ENCODE measurements at regions not wholly inside any gene's neighbourhood (a gene's known extent, or its start where the extent isn't known, plus 50 kb on each side); places are given as distances from the start of the nearest gene placed in this dataset.

DNA sequence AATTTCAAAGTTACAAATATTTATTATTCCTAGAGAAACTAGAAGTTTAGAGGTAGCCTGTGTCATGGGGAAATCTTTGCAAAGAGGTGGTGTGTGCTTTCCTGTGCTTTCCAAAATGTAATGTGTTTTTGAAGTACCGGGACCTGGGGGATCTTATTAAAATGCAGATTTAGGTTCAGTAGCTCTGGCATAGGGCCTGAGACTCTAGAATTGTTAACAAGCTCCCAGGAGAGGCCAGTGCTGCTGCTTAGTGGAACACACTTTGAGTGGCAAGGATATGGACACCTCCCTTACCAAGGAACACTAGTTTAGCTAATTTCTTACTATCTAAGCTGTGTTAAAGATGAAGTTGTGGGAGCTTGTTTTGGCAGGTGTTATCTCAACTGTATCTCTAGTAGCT is 428.9 kb downstream of the VGLL3 start:
- POLR2A ChIA-PET: no interaction called here
- Histone ChIP-seq H3K36me3 (ENCODE audit: control insufficient read depth, insufficient read depth, low read length) (no peaks in the 10 kb centered on the region), H3K27me3 (ENCODE audit: control insufficient read depth, insufficient read depth, low read length) (no peaks in the 10 kb centered on the region; the same call in 1 of the 2 replicates), H3K4me3 (ENCODE audit: low read depth, low read length) (no peak overlapping the region)
- TF ChIP-seq, protein P1, sequence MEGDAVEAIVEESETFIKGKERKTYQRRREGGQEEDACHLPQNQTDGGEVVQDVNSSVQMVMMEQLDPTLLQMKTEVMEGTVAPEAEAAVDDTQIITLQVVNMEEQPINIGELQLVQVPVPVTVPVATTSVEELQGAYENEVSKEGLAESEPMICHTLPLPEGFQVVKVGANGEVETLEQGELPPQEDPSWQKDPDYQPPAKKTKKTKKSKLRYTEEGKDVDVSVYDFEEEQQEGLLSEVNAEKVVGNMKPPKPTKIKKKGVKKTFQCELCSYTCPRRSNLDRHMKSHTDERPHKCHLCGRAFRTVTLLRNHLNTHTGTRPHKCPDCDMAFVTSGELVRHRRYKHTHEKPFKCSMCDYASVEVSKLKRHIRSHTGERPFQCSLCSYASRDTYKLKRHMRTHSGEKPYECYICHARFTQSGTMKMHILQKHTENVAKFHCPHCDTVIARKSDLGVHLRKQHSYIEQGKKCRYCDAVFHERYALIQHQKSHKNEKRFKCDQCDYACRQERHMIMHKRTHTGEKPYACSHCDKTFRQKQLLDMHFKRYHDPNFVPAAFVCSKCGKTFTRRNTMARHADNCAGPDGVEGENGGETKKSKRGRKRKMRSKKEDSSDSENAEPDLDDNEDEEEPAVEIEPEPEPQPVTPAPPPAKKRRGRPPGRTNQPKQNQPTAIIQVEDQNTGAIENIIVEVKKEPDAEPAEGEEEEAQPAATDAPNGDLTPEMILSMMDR (IDR thresholded peaks at IDR 0.05; ENCODE audit: insufficient read depth, low read depth, low read length): no peak
- CTCF ChIA-PET: interaction anchor here (1.1 to 1.5 kb wide), 4 partner anchors 16 to 742 kb away, joined by 3 to 4 read pairs (median 3); no protein-coding TSS in a partner anchor
- DNase-seq (ENCODE audit: low read depth): no peak

- no peaks in the 10 kb centered on the region for H3K36me3 ChIP-seq (ENCODE audit: control insufficient read depth, insufficient read depth, low read length)
- no peak overlapping the region for H3K4me3 ChIP-seq (ENCODE audit: low read depth, low read length)
- TF ChIP-seq, protein P1 (IDR thresholded peaks at IDR 0.05; ENCODE audit: insufficient read depth, low read depth, low read length): no peak
- ChIA-PET CTCF (no interaction called here), POLR2A (no interaction called here)
- no peak for DNase-seq (ENCODE audit: low read depth)
- no peaks in the 10 kb centered on the region; the same call in 1 of the 2 replicates for H3K27me3 ChIP-seq (ENCODE audit: control insufficient read depth, insufficient read depth, low read length)
Observed at GRCh38 chr3:86561215-86561614, 429.7 kb downstream of the VGLL3 start.

DNA sequence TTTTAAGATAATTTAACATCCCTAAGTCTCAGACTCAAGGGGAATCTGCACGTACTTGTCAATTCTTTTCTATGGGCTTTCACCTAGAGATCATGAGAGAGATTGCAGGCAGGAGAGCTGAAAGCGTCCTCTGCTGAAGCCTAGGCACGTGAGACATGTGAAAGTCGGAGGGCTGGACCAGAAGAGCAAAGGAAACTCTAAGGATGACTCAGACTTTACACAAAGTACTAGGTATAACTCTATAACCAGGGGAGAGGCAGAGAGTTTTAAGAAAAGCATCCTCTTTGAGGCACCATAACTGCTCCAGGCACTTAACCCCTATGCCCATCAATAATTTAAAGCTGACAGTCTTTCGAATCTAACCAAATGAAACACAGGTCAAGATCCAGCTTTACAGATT is 436.6 kb downstream of the VGLL3 start:
- CTCF ChIA-PET: interaction anchor here (1.0 to 1.3 kb wide), 2 partner anchors 9 to 10 kb away, joined by 3 read pairs; no protein-coding TSS in a partner anchor
- no peaks in the 10 kb centered on the region for H3K36me3 ChIP-seq (ENCODE audit: control insufficient read depth, insufficient read depth, low read length)
- POLR2A ChIA-PET: no interaction called here

DNA sequence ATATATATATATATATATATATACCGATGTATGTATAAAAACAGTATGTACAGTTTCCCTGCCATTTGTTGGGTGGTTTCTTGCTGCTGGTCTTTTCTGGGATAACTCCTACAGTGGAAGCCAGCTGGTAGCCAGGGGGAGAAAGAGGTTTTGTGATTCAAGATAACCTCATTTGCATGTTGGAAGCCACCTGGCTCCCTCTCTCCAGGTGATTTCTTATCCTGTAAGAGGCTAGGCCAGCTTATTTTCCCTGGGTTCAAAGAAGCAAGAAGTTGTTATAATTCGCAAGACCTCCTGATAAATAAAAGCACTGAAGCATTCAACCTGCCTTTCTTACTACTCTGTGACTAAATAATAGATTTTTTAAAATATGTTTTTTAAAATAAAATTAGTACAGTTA is 443.3 kb downstream of the VGLL3 start:
- no peak for DNase-seq (ENCODE audit: low read depth)
- ChIA-PET POLR2A (no interaction called here), CTCF (no interaction called here)
- no peaks in the 10 kb centered on the region for H3K27me3 ChIP-seq (ENCODE audit: control insufficient read depth, insufficient read depth, low read length)
- H3K4me3 ChIP-seq (ENCODE audit: low read depth, low read length): no peak overlapping the region
- H3K36me3 ChIP-seq (ENCODE audit: control insufficient read depth, insufficient read depth, low read length): no peaks in the 10 kb centered on the region
- TF ChIP-seq, protein P1 (IDR thresholded peaks at IDR 0.05; ENCODE audit: insufficient read depth, low read depth, low read length): no peak

More for the DNA sequence above, 436.6 kb downstream of the VGLL3 start:
- H3K27me3 ChIP-seq (ENCODE audit: control insufficient read depth, insufficient read depth, low read length): no peaks in the 10 kb centered on the region
- TF ChIP-seq, protein P1 (IDR thresholded peaks at IDR 0.05; ENCODE audit: insufficient read depth, low read depth, low read length): no peak
- no peak overlapping the region for H3K4me3 ChIP-seq (ENCODE audit: low read depth, low read length)
- DNase-seq (ENCODE audit: low read depth): no peak

GRCh38 chr3:86537171-86537570 is 453.8 kb downstream of the VGLL3 start:
- H3K36me3 ChIP-seq (ENCODE audit: control insufficient read depth, insufficient read depth, low read length): no peaks in the 10 kb centered on the region
- DNase-seq (ENCODE audit: low read depth): no peak
- CTCF ChIA-PET: no interaction called here
- no peak overlapping the region for H3K4me3 ChIP-seq (ENCODE audit: low read depth, low read length)
- H3K27me3 ChIP-seq (ENCODE audit: control insufficient read depth, insufficient read depth, low read length): no peaks in the 10 kb centered on the region
- TF ChIP-seq, protein P1 (IDR thresholded peaks at IDR 0.05; ENCODE audit: insufficient read depth, low read depth, low read length): no peak
- POLR2A ChIA-PET: no interaction called here
